ENCODE measurements at regions not wholly inside any gene's neighbourhood (a gene's known extent, or its start where the extent isn't known, plus 50 kb on each side); places are given as distances from the start of the nearest gene placed in this dataset.

DNA sequence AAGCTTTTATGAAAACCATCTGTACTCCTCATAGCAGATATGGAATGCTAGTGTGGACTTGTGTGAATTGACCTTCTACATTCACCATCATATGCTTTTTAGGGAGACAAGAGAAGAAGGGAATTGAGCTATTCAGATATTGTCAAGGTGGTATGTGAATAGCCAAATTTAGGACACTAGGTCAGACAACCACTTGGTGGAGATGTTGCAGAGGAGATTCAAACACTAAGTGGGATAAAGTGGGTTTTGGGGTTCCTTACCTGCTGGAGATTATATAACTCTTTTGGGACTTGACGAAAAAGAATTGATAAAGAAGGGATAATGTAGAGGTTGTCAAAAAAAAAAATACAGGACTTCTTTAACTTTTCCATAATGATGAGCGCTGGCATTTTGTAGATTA, 231.8 kb upstream of the THRB start:
- no peak overlapping the region for H3K4me3 ChIP-seq (ENCODE audit: low read depth, low read length)
- TF ChIP-seq, protein P1, sequence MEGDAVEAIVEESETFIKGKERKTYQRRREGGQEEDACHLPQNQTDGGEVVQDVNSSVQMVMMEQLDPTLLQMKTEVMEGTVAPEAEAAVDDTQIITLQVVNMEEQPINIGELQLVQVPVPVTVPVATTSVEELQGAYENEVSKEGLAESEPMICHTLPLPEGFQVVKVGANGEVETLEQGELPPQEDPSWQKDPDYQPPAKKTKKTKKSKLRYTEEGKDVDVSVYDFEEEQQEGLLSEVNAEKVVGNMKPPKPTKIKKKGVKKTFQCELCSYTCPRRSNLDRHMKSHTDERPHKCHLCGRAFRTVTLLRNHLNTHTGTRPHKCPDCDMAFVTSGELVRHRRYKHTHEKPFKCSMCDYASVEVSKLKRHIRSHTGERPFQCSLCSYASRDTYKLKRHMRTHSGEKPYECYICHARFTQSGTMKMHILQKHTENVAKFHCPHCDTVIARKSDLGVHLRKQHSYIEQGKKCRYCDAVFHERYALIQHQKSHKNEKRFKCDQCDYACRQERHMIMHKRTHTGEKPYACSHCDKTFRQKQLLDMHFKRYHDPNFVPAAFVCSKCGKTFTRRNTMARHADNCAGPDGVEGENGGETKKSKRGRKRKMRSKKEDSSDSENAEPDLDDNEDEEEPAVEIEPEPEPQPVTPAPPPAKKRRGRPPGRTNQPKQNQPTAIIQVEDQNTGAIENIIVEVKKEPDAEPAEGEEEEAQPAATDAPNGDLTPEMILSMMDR (IDR thresholded peaks at IDR 0.05; ENCODE audit: low read depth, low read length, missing control alignments) = no peak
- no peak for DNase-seq (ENCODE audit: low read depth)
- in situ Hi-C loops (cut with HindIII; ENCODE audit: low sequenced_read_pairs) = no loop called here

DNA sequence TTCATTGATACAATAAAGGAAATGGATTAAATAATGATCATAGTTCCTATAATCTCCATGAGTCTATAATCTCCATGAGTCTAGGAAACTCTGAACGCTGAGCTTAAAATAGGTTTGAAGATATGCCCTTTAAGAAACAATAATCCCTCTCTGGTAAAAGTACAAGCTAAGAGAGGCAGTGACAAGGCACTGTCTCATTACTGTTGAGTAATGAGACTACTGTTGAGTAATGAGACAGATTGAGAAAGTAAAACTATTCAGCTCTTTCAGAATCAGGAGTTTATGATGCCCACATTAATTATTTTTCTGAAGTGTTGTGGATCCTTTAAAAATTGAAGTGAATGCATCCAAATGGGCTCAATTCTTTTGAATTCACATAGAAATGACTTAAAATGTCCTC, 235.5 kb upstream of the THRB start:
- no peak overlapping the region for H3K4me3 ChIP-seq (ENCODE audit: low read depth, low read length)
- DNase-seq (ENCODE audit: low read depth) = no peak
- TF ChIP-seq, protein P1 (IDR thresholded peaks at IDR 0.05; ENCODE audit: low read depth, low read length, missing control alignments) = no peak
- in situ Hi-C loops (cut with HindIII; ENCODE audit: low sequenced_read_pairs) = no loop called here

DNA sequence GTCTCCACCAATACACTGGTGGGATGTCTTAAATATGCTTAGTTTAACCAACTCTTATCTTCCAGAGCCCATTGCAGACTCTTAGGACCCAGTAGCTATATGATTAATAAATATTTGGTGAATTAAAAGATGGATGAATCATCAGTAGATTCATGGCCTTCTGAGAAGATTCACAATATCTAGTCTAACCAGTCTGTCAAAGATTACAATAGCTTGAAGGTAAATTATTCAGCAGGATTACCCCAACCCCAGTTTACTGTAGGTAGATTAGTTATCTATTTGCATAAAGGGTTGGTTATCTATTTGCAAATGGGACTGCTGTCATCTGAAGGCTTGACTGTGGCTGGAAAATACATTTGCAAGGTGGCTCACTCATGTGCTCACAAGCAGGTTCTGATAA, 239.4 kb upstream of the THRB start:
- H3K4me3 ChIP-seq (ENCODE audit: low read depth, low read length) = no peak overlapping the region
- no peak for DNase-seq (ENCODE audit: low read depth)
- TF ChIP-seq, protein P1 (IDR thresholded peaks at IDR 0.05; ENCODE audit: low read depth, low read length, missing control alignments) = no peak
- in situ Hi-C loops (cut with HindIII; ENCODE audit: low sequenced_read_pairs) = no loop called here

DNA sequence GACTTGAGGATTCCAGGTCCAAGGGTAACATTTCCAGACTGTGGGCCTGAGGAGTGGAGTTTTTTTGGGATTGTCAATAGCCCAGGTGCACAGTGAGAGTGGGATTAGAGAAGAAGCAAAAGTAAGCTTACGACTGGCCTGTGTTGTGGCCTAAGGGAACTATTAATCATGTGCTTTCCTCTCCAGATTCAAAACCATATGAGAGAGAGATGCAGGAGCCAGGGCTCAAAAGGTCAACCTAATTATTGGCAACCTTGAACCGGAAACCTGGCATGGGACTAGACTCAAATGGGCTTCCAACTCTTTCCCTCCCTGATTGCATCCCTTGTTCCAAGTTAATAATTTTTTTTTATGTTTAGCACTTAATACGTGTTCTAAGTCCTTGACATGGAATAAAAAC, 242.1 kb upstream of the THRB start:
- TF ChIP-seq, protein P1 (IDR thresholded peaks at IDR 0.05; ENCODE audit: low read depth, low read length, missing control alignments) = no peak
- in situ Hi-C loops (cut with HindIII; ENCODE audit: low sequenced_read_pairs) = no loop called here
- no peak for DNase-seq (ENCODE audit: low read depth)
- no peak overlapping the region for H3K4me3 ChIP-seq (ENCODE audit: low read depth, low read length)

DNA sequence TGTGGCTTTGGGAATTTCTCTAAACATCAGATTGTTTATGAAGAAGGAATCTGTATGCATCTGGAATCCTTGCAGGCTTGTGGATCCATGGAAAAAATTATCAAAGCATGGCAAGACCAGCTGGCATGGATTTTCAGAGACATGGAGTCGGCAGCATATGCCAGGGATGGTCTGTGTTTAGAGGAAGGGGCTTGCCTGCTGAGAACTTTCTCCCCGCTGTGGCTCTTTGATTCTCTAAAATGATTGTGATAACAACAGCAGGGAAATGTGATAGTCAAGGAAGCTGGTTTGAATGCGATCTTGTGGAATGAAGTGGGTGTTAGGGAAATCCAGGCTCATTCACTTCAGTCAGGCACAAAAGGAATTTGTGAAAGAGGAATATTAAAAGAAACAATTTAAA, 245.7 kb upstream of the THRB start:
- DNase-seq (ENCODE audit: low read depth) = no peak
- H3K4me3 ChIP-seq (ENCODE audit: low read depth, low read length) = no peak overlapping the region
- TF ChIP-seq, protein P1 (IDR thresholded peaks at IDR 0.05; ENCODE audit: low read depth, low read length, missing control alignments) = no peak
- in situ Hi-C loops (cut with HindIII; ENCODE audit: low sequenced_read_pairs) = no loop called here

DNA sequence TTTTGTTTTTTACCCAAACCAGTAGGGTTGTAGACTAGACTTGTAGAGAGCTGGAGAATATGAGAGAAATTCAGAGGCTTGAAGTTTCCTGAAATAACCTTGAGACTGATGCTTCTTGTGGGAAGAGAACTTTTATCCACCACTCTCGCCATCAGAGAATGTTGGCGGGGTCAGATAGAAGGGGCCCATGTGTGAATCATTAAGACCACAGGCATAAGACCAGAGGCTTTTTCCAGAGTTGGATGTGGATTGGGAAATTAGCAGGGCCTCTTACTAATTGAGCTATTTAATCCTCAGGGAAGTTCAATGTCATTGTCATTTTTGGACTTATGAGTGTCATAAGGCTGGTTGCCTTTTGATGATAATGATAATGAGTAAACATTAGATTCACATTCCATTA, 246.9 kb upstream of the THRB start:
- no peak for DNase-seq (ENCODE audit: low read depth)
- in situ Hi-C loops (cut with HindIII; ENCODE audit: low sequenced_read_pairs) = no loop called here
- no peak overlapping the region for H3K4me3 ChIP-seq (ENCODE audit: low read depth, low read length)
- TF ChIP-seq, protein P1 (IDR thresholded peaks at IDR 0.05; ENCODE audit: low read depth, low read length, missing control alignments) = no peak

DNA sequence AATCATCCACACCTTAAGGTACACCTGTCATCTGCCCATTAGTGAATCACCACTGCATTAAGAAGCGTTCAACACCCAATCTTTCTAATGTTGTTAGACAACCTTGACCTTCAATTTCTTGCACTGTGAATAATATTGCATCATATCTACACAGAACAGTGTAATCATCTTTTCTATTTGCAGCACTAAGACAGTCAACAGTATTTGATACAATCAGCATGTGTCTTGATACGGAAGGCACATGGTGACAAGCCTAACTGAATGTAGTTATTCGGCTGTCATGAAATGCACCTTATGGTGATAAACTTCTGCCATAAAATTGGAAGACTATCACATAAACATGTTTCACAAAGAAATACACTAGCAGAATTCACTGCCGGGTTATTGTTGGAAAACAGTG, 253.9 kb upstream of the THRB start:
- H3K4me3 ChIP-seq (ENCODE audit: low read depth, low read length) = no peak overlapping the region
- no peak for DNase-seq (ENCODE audit: low read depth)
- TF ChIP-seq, protein P1 (IDR thresholded peaks at IDR 0.05; ENCODE audit: low read depth, low read length, missing control alignments) = no peak

More for the DNA sequence above, 253.9 kb upstream of the THRB start:
- in situ Hi-C loops (cut with HindIII; ENCODE audit: low sequenced_read_pairs) = no loop called here

Data from astrocyte of the cerebellum (primary cell).